HG03108 (cell line): ENCODE measurements at regions not wholly inside any gene's neighbourhood (a gene's known extent, or its start where the extent isn't known, plus 50 kb on each side); places are given as distances from the start of the nearest gene placed in this dataset.

Experiments
- ATAC-seq: cut with Tn5 transposase; IDR thresholded peaks from one replicate; pipeline ENCODE4 v1.9.1; 2021; ENCODE audit warnings: moderate library complexity; ENCODE audit not compliant: unreplicated experiment

- no peak for ATAC-seq
These were observed 342.8 kb downstream of the PPARGC1A start for GRCh38 chr4:23547096-23547495.

DNA sequence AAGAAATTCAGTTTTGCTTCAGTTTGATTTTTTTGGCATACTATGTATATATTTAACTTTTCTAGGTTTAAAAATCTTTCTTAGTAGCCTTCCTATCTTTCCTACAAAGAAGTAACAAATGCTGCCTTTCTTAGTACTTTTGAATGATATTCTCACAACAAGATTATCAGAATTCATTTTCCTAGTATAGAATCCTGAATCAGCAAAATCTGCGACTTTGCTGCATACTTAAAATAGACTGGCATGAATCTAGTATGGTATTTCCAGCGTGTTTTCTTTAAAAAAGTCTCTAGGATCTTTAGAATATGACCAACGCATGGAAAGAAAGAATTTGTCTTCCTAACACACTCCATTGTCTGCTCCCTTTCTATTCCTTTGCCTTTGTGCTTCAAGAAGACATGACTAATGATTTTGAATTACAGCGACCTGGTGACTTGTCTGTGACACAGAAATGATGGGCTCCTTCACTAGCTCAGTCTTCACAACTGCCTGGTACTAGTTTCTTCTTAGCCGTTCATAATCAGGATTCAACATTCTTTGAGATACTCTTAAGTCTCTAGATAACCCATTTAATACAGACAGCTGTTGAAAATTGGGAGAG lies 349.8 kb downstream of the PPARGC1A start:
- ATAC-seq = no peak

- no peak for ATAC-seq
These were observed 356.0 kb downstream of the PPARGC1A start for GRCh38 chr4:23533859-23534258.

- ATAC-seq = no peak
These were observed 373.1 kb downstream of the PPARGC1A start for GRCh38 chr4:23516716-23517115.

- no peak for ATAC-seq
These were observed 385.8 kb downstream of the PPARGC1A start for GRCh38 chr4:23504083-23504482.

DNA sequence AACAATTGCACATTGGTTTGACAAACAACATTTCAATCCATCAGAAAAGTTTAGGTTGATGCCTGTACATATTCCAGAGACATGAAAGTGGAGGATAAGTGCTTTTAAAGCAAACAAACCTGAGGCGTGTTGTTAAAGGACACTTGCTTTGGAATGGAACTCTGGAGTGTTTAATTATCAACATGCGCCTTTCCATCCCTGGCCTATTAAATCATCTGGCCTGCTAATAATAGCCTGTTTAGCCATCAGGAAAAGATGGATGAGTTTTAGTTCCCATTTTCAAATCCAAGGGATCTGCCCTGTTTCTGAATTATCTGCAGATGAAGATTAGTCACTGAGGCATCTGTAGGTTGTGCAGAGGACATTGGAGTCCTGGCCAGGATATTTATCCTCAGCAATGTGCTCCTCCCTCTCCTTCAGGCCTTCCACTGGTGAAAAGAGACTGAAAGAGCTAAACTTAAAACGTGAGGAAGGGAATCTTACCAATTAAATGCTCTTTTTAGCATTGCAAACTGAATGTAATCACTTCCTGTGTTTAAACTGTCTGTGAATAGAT lies 388.9 kb downstream of the PPARGC1A start:
- no peak for ATAC-seq

- no peak for ATAC-seq
These were observed 404.0 kb downstream of the PPARGC1A start for GRCh38 chr4:23485801-23486200.

DNA sequence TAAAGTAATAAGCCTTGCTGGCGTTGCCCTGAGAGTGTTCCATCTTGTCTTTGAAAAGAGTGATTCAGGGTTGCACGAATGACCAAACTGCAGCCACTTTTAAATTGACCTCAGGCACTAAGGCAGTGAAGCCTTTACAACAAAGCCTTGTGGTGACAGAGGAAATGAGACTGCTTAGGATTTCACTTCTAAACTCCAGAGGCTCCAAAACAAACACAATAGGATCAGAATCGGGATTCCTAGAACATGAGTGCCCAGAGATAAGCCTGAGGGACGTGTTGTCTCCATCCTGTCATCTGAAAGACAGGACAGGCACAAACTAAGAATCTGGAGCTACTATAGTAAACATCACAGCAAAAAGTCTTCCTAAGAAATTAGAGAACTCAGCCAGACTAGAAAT lies 405.2 kb downstream of the PPARGC1A start:
- no peak for ATAC-seq

DNA sequence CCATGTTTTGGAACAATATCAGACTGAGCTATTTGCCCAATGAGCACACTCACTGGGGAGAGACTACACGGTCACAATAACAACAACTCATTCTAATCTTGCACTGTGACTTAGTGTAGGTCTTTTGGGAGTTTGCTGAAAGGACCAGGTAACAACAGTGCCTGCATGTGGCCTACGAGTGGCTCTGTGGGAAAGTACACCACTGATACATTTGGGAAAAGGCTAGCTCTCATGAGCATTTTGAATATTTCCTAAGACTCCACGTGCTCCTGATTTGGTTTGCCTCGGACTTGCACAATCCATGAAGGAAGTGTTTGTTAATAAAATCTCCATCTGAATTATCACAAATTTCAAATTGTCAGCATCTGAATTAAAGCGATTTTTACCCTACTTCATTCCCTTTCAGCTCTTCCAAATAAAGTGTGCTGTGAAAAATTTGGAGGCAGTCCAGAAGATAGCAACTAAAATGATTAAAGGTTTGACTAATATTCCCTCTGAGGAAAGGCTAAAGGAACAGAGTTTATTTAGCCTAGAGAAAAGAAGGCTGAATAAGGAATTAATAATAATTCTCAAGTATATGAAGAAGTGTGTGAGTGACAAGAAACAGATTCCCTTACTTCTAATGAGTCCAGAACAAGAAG lies 406.4 kb downstream of the PPARGC1A start:
- no peak for ATAC-seq

- no peak for ATAC-seq
These were observed 408.3 kb downstream of the PPARGC1A start for GRCh38 chr4:23481566-23481965.

- ATAC-seq = no peak
These were observed 411.9 kb downstream of the PPARGC1A start for GRCh38 chr4:23477905-23478304.

DNA sequence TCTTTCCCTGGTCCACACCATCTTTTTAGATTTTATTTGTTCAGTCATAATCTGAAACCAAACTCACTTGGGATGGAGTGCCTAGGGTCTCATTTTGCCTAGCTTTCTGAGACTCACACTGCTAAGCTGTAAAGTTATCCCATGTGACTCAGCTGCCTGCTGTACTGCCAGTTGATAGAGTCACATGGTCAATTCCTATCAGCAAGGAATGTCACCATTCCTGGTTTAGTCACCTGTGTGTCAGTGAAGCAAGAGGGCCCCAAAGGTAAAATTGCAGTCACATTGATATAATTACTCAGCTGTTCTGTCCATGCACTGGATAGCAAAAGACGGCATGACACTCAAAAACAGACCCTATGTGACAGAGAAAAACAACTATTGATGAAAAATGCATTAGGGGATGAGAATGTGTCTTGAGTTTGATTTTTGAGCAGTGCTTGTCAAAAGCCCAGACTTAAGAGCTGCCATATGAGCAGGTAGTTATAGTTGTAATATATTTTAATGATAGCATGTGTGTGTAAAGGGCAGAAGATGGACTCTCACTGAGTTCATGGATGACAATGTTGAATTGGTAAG lies 413.2 kb downstream of the PPARGC1A start:
- no peak for ATAC-seq

DNA sequence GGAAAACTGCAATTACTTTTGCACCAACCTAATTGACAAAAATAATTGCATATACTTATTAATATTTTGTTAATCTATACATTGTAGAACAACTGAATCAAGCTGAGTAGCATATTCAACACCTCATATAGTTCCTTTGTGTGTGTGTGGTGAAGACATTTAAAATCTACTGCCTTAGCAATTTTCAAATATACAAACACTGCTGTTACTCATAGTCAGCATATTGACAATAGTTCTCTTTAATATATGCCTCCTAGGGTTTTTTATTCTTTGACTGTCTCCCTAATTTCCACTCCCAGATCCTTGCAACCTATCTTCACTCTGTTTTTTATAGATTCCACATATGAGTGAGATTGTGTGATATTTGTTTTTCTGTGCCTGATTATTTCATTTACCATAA lies 426.8 kb downstream of the PPARGC1A start:
- no peak for ATAC-seq

GRCh38 chr4:23458054-23458453 lies 431.8 kb downstream of the PPARGC1A start:
- no peak for ATAC-seq

- ATAC-seq = no peak
These were observed 433.0 kb downstream of the PPARGC1A start for GRCh38 chr4:23456864-23457263.

- no peak for ATAC-seq
These were observed 434.2 kb downstream of the PPARGC1A start for GRCh38 chr4:23455456-23456158.

- ATAC-seq = no peak
These were observed 448.2 kb downstream of the PPARGC1A start for GRCh38 chr4:23441530-23442069.

DNA sequence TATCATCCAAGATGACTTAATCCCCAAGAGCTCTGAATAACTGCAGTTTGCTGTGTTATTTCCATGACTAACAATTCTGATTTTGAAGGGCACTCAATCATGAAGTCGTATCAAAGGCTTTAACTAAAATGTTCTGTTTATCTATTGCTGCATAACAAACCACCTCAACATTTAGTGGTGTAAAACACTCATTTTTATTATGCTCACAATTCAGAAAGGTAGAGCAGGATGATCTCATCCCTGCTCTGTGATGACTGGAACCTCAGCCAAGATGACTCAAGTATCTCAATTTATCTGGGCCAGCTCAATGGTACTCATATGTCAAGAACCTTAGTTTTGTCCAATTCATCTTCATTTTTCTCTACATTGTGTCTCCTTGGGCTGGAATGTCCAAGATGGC lies 451.1 kb downstream of the PPARGC1A start:
- ATAC-seq = no peak

DNA sequence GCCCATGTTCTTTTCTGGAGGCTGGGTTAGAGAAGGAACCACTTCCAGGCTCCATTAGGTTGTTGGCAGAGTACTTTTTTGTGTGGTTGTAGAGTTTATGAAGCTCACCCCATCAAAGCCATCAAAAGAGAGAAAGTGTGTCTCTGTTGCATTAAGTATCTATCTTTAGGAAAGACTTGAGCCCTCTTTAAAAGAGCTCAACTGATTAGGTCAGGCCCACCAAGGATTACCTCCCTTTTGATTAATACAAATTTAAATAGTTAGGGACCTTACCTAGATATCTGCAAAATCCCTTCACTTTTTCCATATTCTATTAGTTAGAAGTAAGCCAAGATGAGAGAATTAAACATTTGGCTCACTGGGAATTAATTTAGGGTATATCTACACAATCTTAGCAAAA lies 460.4 kb downstream of the PPARGC1A start:
- ATAC-seq = no peak

DNA sequence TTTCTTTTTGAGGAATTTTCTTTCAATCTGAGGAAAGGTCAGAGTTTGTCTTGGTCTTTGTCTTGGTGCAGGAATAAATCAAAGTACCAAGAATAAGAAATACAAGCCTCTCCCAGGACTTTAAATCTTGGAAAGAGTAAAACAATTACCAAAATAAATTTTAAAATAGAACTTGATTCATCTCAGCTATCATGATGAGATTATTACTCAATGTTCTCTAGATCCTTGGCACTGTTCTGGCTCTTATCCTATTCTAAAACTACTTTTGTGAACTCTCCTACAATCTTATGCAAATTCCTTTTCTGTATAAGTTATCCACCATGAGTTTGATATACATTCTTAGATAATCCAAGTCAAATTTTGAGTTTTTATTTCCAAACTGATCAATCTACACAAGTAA lies 464.3 kb downstream of the PPARGC1A start:
- ATAC-seq = no peak

DNA sequence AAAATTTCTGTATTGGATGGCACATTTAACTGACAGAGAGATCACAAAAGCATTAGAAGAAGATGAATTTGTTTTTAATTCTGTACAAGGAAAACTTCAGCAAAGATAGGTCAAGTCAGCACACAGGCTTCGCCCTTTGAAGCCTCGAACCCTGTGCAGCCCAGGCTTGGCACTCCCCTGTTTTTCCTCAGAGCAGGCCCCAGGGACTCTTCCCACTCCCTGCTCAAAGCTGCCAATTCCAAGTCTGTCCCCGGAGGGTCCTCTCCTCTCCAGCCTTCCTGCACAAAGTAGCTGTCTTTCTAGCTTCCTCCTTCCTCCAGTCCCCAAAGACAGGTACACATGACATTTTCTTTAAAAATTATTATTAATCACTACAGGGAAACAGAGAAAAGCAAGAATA lies 466.3 kb downstream of the PPARGC1A start:
- ATAC-seq = no peak
